ENCODE measurements at regions not wholly inside any gene's neighbourhood (a gene's known extent, or its start where the extent isn't known, plus 50 kb on each side); places are given as distances from the start of the nearest gene placed in this dataset.

DNA sequence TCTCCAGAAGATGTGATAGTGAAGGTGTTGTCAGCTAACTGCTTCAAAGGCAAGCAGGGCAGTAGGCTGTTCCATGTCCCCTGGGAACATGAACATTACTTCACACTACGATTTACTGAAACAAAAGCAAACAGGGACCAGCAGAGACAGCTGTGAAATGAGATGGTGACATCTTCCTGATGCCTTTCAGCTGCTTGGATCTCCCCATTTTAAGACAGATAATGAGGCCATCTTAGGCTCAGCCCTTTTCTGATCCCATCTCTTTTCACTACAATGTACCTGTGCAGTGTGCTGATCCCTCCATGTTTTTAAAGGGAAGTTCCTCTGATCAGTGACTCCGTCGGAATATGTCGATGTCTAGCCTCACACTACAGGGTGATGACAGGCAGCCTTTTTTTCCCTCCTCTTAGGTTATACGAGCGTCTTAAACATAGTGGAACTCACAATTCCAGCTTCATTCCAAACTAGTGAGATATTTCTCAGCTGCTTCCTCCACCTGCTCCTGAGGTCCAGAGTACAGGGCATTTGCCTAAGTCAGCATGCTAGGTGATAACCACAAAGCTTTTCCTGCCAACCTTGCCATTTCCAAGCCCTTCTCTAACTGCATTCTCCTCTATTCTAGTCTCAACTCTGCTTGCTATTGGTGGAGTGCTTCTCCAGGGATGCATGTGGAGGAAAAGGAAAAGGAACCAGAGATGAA, 87.6 kb upstream of the EGLN3 start (continued):
- 0 out of 2 replicates have a peak, but pooled peaks have one; percentile 21 for TF ChIP-seq ZNF747 (CRISPR knock-in tag; IDR thresholded peaks at IDR 0.05; ENCODE audit: borderline replicate concordance)
- TF ChIP-seq ZNF703 (CRISPR knock-in tag; IDR thresholded peaks at IDR 0.05; ENCODE audit: borderline replicate concordance): no peak
- no peak for TF ChIP-seq SNRNP70 (IDR thresholded peaks at IDR 0.05; ENCODE audit: low read depth, low read length)
- TF ChIP-seq SALL2 (CRISPR knock-in tag; IDR thresholded peaks at IDR 0.05): no peak
- no peak for TF ChIP-seq SIX1 (CRISPR knock-in tag; IDR thresholded peaks at IDR 0.05; ENCODE audit: borderline replicate concordance)
- no peak for TF ChIP-seq ZNF460 (CRISPR knock-in tag; IDR thresholded peaks at IDR 0.05; ENCODE audit: borderline replicate concordance)
- no peak for TF ChIP-seq SMARCE1 (IDR thresholded peaks at IDR 0.05; ENCODE audit: borderline replicate concordance)
- no peak for TF ChIP-seq ZFP36 (IDR thresholded peaks at IDR 0.05; ENCODE audit: borderline replicate concordance, low read depth, low read length, partially characterized antibody)
- TF ChIP-seq, protein P1, sequence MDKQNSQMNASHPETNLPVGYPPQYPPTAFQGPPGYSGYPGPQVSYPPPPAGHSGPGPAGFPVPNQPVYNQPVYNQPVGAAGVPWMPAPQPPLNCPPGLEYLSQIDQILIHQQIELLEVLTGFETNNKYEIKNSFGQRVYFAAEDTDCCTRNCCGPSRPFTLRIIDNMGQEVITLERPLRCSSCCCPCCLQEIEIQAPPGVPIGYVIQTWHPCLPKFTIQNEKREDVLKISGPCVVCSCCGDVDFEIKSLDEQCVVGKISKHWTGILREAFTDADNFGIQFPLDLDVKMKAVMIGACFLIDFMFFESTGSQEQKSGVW (CRISPR knock-in tag; IDR thresholded peaks at IDR 0.05; ENCODE audit: borderline replicate concordance): no peak
- TF ChIP-seq, protein P2, sequence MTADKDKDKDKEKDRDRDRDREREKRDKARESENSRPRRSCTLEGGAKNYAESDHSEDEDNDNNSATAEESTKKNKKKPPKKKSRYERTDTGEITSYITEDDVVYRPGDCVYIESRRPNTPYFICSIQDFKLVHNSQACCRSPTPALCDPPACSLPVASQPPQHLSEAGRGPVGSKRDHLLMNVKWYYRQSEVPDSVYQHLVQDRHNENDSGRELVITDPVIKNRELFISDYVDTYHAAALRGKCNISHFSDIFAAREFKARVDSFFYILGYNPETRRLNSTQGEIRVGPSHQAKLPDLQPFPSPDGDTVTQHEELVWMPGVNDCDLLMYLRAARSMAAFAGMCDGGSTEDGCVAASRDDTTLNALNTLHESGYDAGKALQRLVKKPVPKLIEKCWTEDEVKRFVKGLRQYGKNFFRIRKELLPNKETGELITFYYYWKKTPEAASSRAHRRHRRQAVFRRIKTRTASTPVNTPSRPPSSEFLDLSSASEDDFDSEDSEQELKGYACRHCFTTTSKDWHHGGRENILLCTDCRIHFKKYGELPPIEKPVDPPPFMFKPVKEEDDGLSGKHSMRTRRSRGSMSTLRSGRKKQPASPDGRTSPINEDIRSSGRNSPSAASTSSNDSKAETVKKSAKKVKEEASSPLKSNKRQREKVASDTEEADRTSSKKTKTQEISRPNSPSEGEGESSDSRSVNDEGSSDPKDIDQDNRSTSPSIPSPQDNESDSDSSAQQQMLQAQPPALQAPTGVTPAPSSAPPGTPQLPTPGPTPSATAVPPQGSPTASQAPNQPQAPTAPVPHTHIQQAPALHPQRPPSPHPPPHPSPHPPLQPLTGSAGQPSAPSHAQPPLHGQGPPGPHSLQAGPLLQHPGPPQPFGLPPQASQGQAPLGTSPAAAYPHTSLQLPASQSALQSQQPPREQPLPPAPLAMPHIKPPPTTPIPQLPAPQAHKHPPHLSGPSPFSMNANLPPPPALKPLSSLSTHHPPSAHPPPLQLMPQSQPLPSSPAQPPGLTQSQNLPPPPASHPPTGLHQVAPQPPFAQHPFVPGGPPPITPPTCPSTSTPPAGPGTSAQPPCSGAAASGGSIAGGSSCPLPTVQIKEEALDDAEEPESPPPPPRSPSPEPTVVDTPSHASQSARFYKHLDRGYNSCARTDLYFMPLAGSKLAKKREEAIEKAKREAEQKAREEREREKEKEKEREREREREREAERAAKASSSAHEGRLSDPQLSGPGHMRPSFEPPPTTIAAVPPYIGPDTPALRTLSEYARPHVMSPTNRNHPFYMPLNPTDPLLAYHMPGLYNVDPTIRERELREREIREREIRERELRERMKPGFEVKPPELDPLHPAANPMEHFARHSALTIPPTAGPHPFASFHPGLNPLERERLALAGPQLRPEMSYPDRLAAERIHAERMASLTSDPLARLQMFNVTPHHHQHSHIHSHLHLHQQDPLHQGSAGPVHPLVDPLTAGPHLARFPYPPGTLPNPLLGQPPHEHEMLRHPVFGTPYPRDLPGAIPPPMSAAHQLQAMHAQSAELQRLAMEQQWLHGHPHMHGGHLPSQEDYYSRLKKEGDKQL (CRISPR knock-in tag; IDR thresholded peaks at IDR 0.05; ENCODE audit: low read depth): no peak
- TF ChIP-seq ZNF644 (CRISPR knock-in tag; IDR thresholded peaks at IDR 0.05; ENCODE audit: low read depth): 0 out of 2 replicates have a peak, but pooled peaks have one; percentile 7
- TF ChIP-seq KLF6 (CRISPR knock-in tag; IDR thresholded peaks at IDR 0.05): no peak; the same call in 1 of the 2 replicates
- TF ChIP-seq JDP2 (CRISPR knock-in tag; IDR thresholded peaks at IDR 0.05; ENCODE audit: borderline replicate concordance): no peak
- TF ChIP-seq, protein P3, sequence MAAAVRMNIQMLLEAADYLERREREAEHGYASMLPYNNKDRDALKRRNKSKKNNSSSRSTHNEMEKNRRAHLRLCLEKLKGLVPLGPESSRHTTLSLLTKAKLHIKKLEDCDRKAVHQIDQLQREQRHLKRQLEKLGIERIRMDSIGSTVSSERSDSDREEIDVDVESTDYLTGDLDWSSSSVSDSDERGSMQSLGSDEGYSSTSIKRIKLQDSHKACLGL (CRISPR knock-in tag; IDR thresholded peaks at IDR 0.05): peak; percentile 30; the same call in 1 of the 2 replicates
- no peak; the same call in 1 of the 2 replicates for TF ChIP-seq JUNB (CRISPR knock-in tag; IDR thresholded peaks at IDR 0.05; ENCODE audit: borderline replicate concordance)
- TF ChIP-seq SYNCRIP (IDR thresholded peaks at IDR 0.05; ENCODE audit: insufficient read depth, low read depth, low read length): no peak
- TF ChIP-seq, protein P4, sequence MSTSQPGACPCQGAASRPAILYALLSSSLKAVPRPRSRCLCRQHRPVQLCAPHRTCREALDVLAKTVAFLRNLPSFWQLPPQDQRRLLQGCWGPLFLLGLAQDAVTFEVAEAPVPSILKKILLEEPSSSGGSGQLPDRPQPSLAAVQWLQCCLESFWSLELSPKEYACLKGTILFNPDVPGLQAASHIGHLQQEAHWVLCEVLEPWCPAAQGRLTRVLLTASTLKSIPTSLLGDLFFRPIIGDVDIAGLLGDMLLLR (CRISPR knock-in tag; IDR thresholded peaks at IDR 0.05): 0 out of 2 replicates have a peak, but pooled peaks have one; percentile 51
- TF ChIP-seq TAF15 (IDR thresholded peaks at IDR 0.05; ENCODE audit: low read depth, low read length, poor library complexity, severe bottlenecking): no peak
- TF ChIP-seq PHF21A (CRISPR knock-in tag; IDR thresholded peaks at IDR 0.05): no peak
- peak; percentile 52 for TF ChIP-seq XRCC5 (optimal IDR thresholded peaks at IDR 0.05; ENCODE audit: low read length)
- no peak for TF ChIP-seq ZNF234 (CRISPR knock-in tag; conservative IDR thresholded peaks at IDR 0.05)
- TF ChIP-seq RFXANK (CRISPR knock-in tag; IDR thresholded peaks at IDR 0.05): no peak
- TF ChIP-seq REL (CRISPR knock-in tag; conservative IDR thresholded peaks at IDR 0.05): no peak
- TF ChIP-seq BHLHE40 (IDR thresholded peaks at IDR 0.05; ENCODE audit: low read length): no peak

Measured in HepG2 (cell line).